ENCODE measurements at regions not wholly inside any gene's neighbourhood (a gene's known extent, or its start where the extent isn't known, plus 50 kb on each side); places are given as distances from the start of the nearest gene placed in this dataset.

- no peak overlapping the region for H2AFZ ChIP-seq (ENCODE audit: low read length)
- H3K9me3 ChIP-seq (ENCODE audit: control insufficient read depth, insufficient read depth, low read depth, low read length): no peaks in the 10 kb centered on the region
- H3K9ac ChIP-seq (ENCODE audit: insufficient read depth, low read length): no peak overlapping the region
- no peaks in the 10 kb centered on the region for H3K27me3 ChIP-seq (ENCODE audit: control insufficient read depth, insufficient read depth, low read length)
- H4K20me1 ChIP-seq (ENCODE audit: control insufficient read depth, extremely low read depth, insufficient read depth, low read length): no peaks in the 10 kb centered on the region
- peaks cover 23% of the 10 kb centered on the region for H3K4me1 ChIP-seq (ENCODE audit: control insufficient read depth, extremely low read depth, insufficient read depth, low read length)
- H3K36me3 ChIP-seq (ENCODE audit: control insufficient read depth, insufficient read depth, low read length): no peaks in the 10 kb centered on the region
- H3K4me3 ChIP-seq (replicated peaks in 1 of 4; ENCODE audit: control extremely low read depth in 1 of 4, insufficient read depth in 1 of 4, low read depth in 3 of 4, low read length in 4 of 4): no peak overlapping the region
- no peak for TF ChIP-seq EZH2 (IDR thresholded peaks at IDR 0.05; ENCODE audit: low read length, missing control alignments)
- no peak for TF ChIP-seq CTCF (conservative IDR thresholded peaks at IDR 0.05 in 1 of 2, IDR thresholded peaks at IDR 0.05 in 1 of 2; ENCODE audit: low read depth in 1 of 2, low read length in 2 of 2)
- H3K79me2 ChIP-seq (ENCODE audit: control insufficient read depth, insufficient read depth, low read length): no peaks in the 10 kb centered on the region
- H3K27ac ChIP-seq (ENCODE audit: insufficient read depth, low read length): no peak overlapping the region
- no peak overlapping the region for H3K4me2 ChIP-seq (ENCODE audit: extremely low read depth, insufficient read depth, low read length)
- DNase-seq (ENCODE audit: low read depth in 2 of 2): peak in 1 of 2 donors; percentile 77
Measured at GRCh38 chr15:36358523-36358922, 220.9 kb upstream of the CDIN1 start.

- H3K79me2 ChIP-seq (ENCODE audit: control insufficient read depth, insufficient read depth, low read length): no peaks in the 10 kb centered on the region
- TF ChIP-seq CTCF (conservative IDR thresholded peaks at IDR 0.05 in 1 of 2, IDR thresholded peaks at IDR 0.05 in 1 of 2; ENCODE audit: low read depth in 1 of 2, low read length in 2 of 2) (no peak), EZH2 (IDR thresholded peaks at IDR 0.05; ENCODE audit: low read length, missing control alignments) (no peak)
- peaks cover 23% of the 10 kb centered on the region for H3K4me1 ChIP-seq (ENCODE audit: control insufficient read depth, extremely low read depth, insufficient read depth, low read length)
- no peak for DNase-seq (ENCODE audit: low read depth in 2 of 2)
- H3K4me3 ChIP-seq (replicated peaks in 1 of 4; ENCODE audit: control extremely low read depth in 1 of 4, insufficient read depth in 1 of 4, low read depth in 3 of 4, low read length in 4 of 4): no peak overlapping the region
- H3K9me3 ChIP-seq (ENCODE audit: control insufficient read depth, insufficient read depth, low read depth, low read length): no peaks in the 10 kb centered on the region
- no peaks in the 10 kb centered on the region for H4K20me1 ChIP-seq (ENCODE audit: control insufficient read depth, extremely low read depth, insufficient read depth, low read length)
- peak overlapping the region; percentile 19 for H2AFZ ChIP-seq (ENCODE audit: low read length)
- H3K9ac ChIP-seq (ENCODE audit: insufficient read depth, low read length): no peak overlapping the region
- H3K27me3 ChIP-seq (ENCODE audit: control insufficient read depth, insufficient read depth, low read length): no peaks in the 10 kb centered on the region
- no peaks in the 10 kb centered on the region for H3K36me3 ChIP-seq (ENCODE audit: control insufficient read depth, insufficient read depth, low read length)
- H3K27ac ChIP-seq (ENCODE audit: insufficient read depth, low read length): no peak overlapping the region
- no peak overlapping the region for H3K4me2 ChIP-seq (ENCODE audit: extremely low read depth, insufficient read depth, low read length)
Measured at GRCh38 chr15:36359286-36359685, 220.1 kb upstream of the CDIN1 start.

GRCh38 chr15:36361351-36361870 lies 218.0 kb upstream of the CDIN1 start:
- Histone ChIP-seq H3K79me2 (ENCODE audit: control insufficient read depth, insufficient read depth, low read length) (no peaks in the 10 kb centered on the region), H3K4me3 (replicated peaks in 1 of 4; ENCODE audit: control extremely low read depth in 1 of 4, insufficient read depth in 1 of 4, low read depth in 3 of 4, low read length in 4 of 4) (no peak overlapping the region), H2AFZ (ENCODE audit: low read length) (no peak overlapping the region), H3K9ac (ENCODE audit: insufficient read depth, low read length) (no peak overlapping the region), H3K4me1 (ENCODE audit: control insufficient read depth, extremely low read depth, insufficient read depth, low read length) (peaks cover 23% of the 10 kb centered on the region), H3K27ac (ENCODE audit: insufficient read depth, low read length) (no peak overlapping the region), H3K27me3 (ENCODE audit: control insufficient read depth, insufficient read depth, low read length) (no peaks in the 10 kb centered on the region), H3K9me3 (ENCODE audit: control insufficient read depth, insufficient read depth, low read depth, low read length) (no peaks in the 10 kb centered on the region), H3K4me2 (ENCODE audit: extremely low read depth, insufficient read depth, low read length) (no peak overlapping the region), H4K20me1 (ENCODE audit: control insufficient read depth, extremely low read depth, insufficient read depth, low read length) (no peaks in the 10 kb centered on the region), H3K36me3 (ENCODE audit: control insufficient read depth, insufficient read depth, low read length) (no peaks in the 10 kb centered on the region)
- peak; percentile 50 to 72 for DNase-seq (ENCODE audit: low read depth in 2 of 2)
- TF ChIP-seq CTCF (conservative IDR thresholded peaks at IDR 0.05 in 1 of 2, IDR thresholded peaks at IDR 0.05 in 1 of 2; ENCODE audit: low read depth in 1 of 2, low read length in 2 of 2): no peak
- no peak for TF ChIP-seq EZH2 (IDR thresholded peaks at IDR 0.05; ENCODE audit: low read length, missing control alignments)
